ENCODE measurements at regions not wholly inside any gene's neighbourhood (a gene's known extent, or its start where the extent isn't known, plus 50 kb on each side); places are given as distances from the start of the nearest gene placed in this dataset.
"Not testable (repeated sequence)": the region's sequence is repeated elsewhere in the genome, so short reads cannot be mapped to it uniquely, and the experiment has no call there.

- Histone ChIP-seq H3K27ac (no peak overlapping the region), H2AFZ (no peak overlapping the region), H3K9me3 (ENCODE audit: low read depth) (no peaks in the 10 kb centered on the region), H3K4me1 (ENCODE audit: insufficient read depth) (no peaks in the 10 kb centered on the region), H3K36me3 (replicated peaks; ENCODE audit: insufficient read depth, low read depth) (no peaks in the 10 kb centered on the region), H3K9me2 (replicated peaks; ENCODE audit: insufficient read depth) (no peaks in the 10 kb centered on the region), H4K20me1 (ENCODE audit: insufficient read depth, poor library complexity, severe bottlenecking) (no peaks in the 10 kb centered on the region), H3K27me3 (no peaks in the 10 kb centered on the region), H3K79me2 (no peaks in the 10 kb centered on the region), H3K4me3 (no peak overlapping the region), H3K4me2 (no peak overlapping the region)
- no peak for TF ChIP-seq EZH2 (IDR thresholded peaks at IDR 0.05; ENCODE audit: borderline replicate concordance)
- DNase-seq (ENCODE audit: low spot score), result no peak
- WGBS (ENCODE audit: low lambda C conversion rate, missing lambda C conversion rate), result 93% methylated on average over 1 of the region's 1 CpG
These were observed 251.4 kb upstream of the COPS8 start for GRCh38 chr2:236834284-236834683.

DNA sequence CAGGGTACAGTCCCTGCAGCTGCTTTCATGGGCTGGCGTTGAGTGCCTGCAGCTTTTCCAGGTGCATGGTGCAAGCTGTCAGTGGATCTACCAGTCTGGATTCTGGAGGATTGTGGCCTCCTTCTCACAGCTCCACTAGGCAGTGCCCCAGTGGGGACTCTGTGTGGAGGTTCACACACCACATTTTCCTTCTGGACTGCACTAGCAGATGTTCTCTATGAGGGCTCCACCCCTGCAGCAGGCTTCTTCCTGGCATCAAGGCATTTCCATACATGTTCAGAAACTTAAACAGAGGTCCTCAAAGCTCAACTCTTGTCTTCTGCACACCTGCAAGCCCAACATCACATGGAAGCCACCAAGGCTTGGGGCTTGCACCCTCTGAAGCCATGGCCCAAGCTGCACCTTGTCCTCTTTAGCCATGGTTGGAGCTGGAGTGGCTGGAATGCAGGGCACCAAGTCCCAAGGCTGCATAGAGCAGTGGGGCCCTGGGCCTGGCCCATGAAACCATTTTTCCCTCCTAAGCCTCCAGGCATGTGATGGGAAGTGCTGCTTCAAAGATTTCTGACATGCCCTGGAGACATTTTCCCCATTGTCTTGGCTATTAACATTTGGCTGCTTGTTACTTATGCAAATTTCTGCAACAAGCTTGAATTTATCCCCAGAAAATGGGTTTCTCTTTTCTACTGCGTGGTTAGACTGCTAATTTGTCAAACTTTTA lies 250.2 kb upstream of the COPS8 start:
- Histone ChIP-seq H3K4me2 (no peak overlapping the region), H3K4me1 (ENCODE audit: insufficient read depth) (no peaks in the 10 kb centered on the region), H2AFZ (no peak overlapping the region), H3K27ac (no peak overlapping the region), H4K20me1 (ENCODE audit: insufficient read depth, poor library complexity, severe bottlenecking) (no peaks in the 10 kb centered on the region), H3K9me2 (replicated peaks; ENCODE audit: insufficient read depth) (no peaks in the 10 kb centered on the region), H3K36me3 (replicated peaks; ENCODE audit: insufficient read depth, low read depth) (no peaks in the 10 kb centered on the region), H3K79me2 (no peaks in the 10 kb centered on the region), H3K27me3 (no peaks in the 10 kb centered on the region), H3K4me3 (no peak overlapping the region), H3K9me3 (ENCODE audit: low read depth) (no peaks in the 10 kb centered on the region)
- TF ChIP-seq CTCF (IDR thresholded peaks at IDR 0.05; ENCODE audit: poor library complexity) (no peak), EZH2phosphoT487 (IDR thresholded peaks at IDR 0.05; ENCODE audit: low read depth, severe bottlenecking, unreplicated experiment) (no peak)
- DNase-seq (ENCODE audit: low spot score), result no peak
- 63% methylated on average over 2 of the region's 2 CpGs for WGBS (ENCODE audit: low lambda C conversion rate, missing lambda C conversion rate)

GRCh38 chr2:236836028-236836427 lies 249.7 kb upstream of the COPS8 start:
- not testable (repeated sequence) for H3K79me2 ChIP-seq; DNase-seq (ENCODE audit: low spot score); H3K27ac ChIP-seq; H3K4me3 ChIP-seq; H4K20me1 ChIP-seq (ENCODE audit: insufficient read depth, poor library complexity, severe bottlenecking); H3K36me3 ChIP-seq (replicated peaks; ENCODE audit: insufficient read depth, low read depth); H2AFZ ChIP-seq; H3K4me1 ChIP-seq (ENCODE audit: insufficient read depth); H3K9me3 ChIP-seq (ENCODE audit: low read depth); H3K27me3 ChIP-seq; H3K9me2 ChIP-seq (replicated peaks; ENCODE audit: insufficient read depth); H3K4me2 ChIP-seq
- WGBS (ENCODE audit: low lambda C conversion rate, missing lambda C conversion rate), result 86% methylated on average over 2 of the region's 2 CpGs

DNA sequence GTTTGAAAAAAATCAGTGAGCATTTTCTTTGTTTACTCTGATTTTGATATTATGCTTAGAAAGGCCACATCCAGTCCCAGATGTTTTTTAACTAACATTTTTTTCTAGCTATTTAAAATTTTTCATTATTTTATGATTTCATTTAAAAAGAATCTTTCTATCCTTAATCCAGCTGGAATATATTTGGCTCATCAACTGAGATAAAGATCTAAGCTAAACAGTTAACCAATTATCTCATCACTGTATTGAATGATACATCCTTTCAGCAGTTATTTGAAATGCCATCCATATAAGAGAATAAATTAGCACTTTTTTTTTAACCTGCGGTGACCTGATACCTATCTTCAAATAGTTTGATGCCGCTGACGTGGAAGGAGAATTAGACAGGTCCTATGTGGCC lies 245.5 kb upstream of the COPS8 start:
- Histone ChIP-seq H2AFZ (no peak overlapping the region), H3K9me3 (ENCODE audit: low read depth) (no peaks in the 10 kb centered on the region), H3K36me3 (replicated peaks; ENCODE audit: insufficient read depth, low read depth) (no peaks in the 10 kb centered on the region), H3K4me2 (no peak overlapping the region), H4K20me1 (ENCODE audit: insufficient read depth, poor library complexity, severe bottlenecking) (no peaks in the 10 kb centered on the region), H3K9me2 (replicated peaks; ENCODE audit: insufficient read depth) (no peaks in the 10 kb centered on the region), H3K27ac (no peak overlapping the region), H3K27me3 (no peaks in the 10 kb centered on the region), H3K4me3 (no peak overlapping the region), H3K79me2 (no peaks in the 10 kb centered on the region), H3K4me1 (ENCODE audit: insufficient read depth) (no peaks in the 10 kb centered on the region)
- DNase-seq (ENCODE audit: low spot score), result no peak
- TF ChIP-seq EZH2 (IDR thresholded peaks at IDR 0.05; ENCODE audit: borderline replicate concordance) (no peak), EZH2phosphoT487 (IDR thresholded peaks at IDR 0.05; ENCODE audit: low read depth, severe bottlenecking, unreplicated experiment) (no peak), CTCF (IDR thresholded peaks at IDR 0.05; ENCODE audit: poor library complexity) (no peak)
- 88% methylated on average over 3 of the region's 3 CpGs for WGBS (ENCODE audit: low lambda C conversion rate, missing lambda C conversion rate)
